ENCODE measurements at regions not wholly inside any gene's neighbourhood (a gene's known extent, or its start where the extent isn't known, plus 50 kb on each side); places are given as distances from the start of the nearest gene placed in this dataset.
A peak's percentile ranks its signal among the peaks of the same experiment; 100 is the strongest.

DNA sequence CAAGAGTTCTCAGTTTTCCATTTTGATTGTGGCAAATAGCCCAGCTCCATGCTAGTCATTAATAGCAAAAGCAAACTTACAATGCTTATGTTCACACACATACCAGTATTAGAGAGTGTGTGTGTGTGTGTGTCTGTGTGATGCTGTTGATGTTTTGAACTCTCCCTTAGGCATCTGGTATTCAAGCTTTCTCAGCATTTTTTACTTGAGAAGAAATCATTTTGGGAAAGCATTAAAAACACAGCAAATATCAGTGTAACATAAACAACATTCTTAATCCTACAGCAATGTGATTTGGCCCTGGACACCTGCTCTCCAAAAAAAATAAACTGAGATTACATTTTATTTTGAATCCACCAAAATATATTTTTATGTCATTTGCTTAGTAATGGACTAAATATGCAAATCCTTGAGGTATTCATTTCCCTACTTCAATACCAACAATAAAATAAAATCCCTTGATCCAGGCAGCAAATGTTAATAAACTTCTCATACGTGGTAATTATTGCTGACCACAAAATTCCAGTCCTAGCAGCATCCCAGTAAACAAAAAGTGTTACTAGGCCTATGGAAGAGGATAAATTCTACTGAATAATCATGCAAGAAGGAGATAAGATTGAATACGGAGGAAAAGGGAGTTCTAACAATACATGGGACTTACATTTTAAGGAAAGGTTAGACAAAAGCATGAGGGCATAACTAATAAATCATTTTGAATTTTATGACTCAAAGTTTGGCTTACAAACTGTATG, 249.5 kb upstream of the CLEC14A start:
- Histone ChIP-seq H3K27ac (ENCODE audit: low read depth, low read length) (no peak overlapping the region), H3K4me1 (ENCODE audit: control insufficient read depth, insufficient read depth, low read length) (no peaks in the 10 kb centered on the region), H3K36me3 (ENCODE audit: control insufficient read depth, insufficient read depth, low read length) (no peaks in the 10 kb centered on the region), H3K4me3 (ENCODE audit: low read depth, low read length) (no peak overlapping the region), H3K27me3 (ENCODE audit: control insufficient read depth, insufficient read depth, low read length) (no peaks in the 10 kb centered on the region), H3K9me3 (ENCODE audit: control insufficient read depth, insufficient read depth, low read length) (no peaks in the 10 kb centered on the region)
- DNase-seq (ENCODE audit: low read depth in 4 of 6, low spot score in 6 of 6) = peak in 1 of 6 donors; percentile 17
- no CpG with 5 or more reads among the region's 2 CpGs for WGBS (ENCODE audit: insufficient coverage)

DNA sequence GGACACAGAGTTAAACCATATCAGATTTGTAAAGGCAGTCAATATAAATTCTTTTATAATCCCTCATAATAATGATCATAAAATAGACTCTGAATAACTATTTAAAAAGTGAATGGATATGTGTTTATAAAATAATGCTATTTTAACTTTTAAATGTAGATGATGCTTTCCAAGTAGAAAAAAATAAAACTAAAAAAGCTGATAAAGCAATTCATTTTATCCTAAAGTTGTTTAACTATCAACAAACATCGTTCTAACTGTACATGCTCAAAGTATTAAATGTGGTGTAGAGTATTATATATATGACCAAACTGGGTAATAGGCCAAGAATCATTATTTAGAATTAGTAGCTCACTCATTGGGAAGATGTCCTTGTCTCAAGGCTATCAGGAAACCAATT, 248.3 kb upstream of the CLEC14A start:
- no CpG with 5 or more reads among the region's 1 CpG for WGBS (ENCODE audit: insufficient coverage)
- H3K4me1 ChIP-seq (ENCODE audit: control insufficient read depth, insufficient read depth, low read length) = no peaks in the 10 kb centered on the region
- no peak for DNase-seq (ENCODE audit: low read depth in 4 of 6, low spot score in 6 of 6)
- H3K9me3 ChIP-seq (ENCODE audit: control insufficient read depth, insufficient read depth, low read length) = no peaks in the 10 kb centered on the region
- no peak overlapping the region for H3K4me3 ChIP-seq (ENCODE audit: low read depth, low read length)
- no peak overlapping the region for H3K27ac ChIP-seq (ENCODE audit: low read depth, low read length)
- no peaks in the 10 kb centered on the region for H3K27me3 ChIP-seq (ENCODE audit: control insufficient read depth, insufficient read depth, low read length)
- no peaks in the 10 kb centered on the region for H3K36me3 ChIP-seq (ENCODE audit: control insufficient read depth, insufficient read depth, low read length)

DNA sequence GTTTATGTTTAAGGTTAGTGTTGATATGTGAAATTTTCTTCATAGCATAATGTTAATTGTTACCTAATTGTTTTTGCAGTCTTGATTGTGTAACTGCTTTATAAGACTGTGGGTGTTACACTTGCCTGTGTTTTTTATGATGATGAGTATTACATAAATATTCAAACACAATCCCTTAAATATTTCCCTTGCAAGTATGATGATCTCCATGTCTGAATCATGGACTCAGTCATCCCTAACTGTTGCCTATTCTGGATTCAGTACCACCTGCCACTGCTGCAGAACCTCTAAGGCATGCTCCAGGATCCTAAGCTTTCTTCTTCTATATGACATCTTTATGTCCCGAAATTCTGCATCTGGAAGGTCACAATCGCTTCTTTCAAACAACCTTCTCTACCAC, 246.3 kb upstream of the CLEC14A start:
- WGBS (ENCODE audit: insufficient coverage) = no CpG with 5 or more reads among the region's 2 CpGs
- H3K27me3 ChIP-seq (ENCODE audit: control insufficient read depth, insufficient read depth, low read length) = no peaks in the 10 kb centered on the region
- H3K4me1 ChIP-seq (ENCODE audit: control insufficient read depth, insufficient read depth, low read length) = no peaks in the 10 kb centered on the region
- no peak overlapping the region for H3K4me3 ChIP-seq (ENCODE audit: low read depth, low read length)
- DNase-seq (ENCODE audit: low read depth in 4 of 6, low spot score in 6 of 6) = no peak
- no peak overlapping the region for H3K27ac ChIP-seq (ENCODE audit: low read depth, low read length)
- no peaks in the 10 kb centered on the region for H3K36me3 ChIP-seq (ENCODE audit: control insufficient read depth, insufficient read depth, low read length)
- H3K9me3 ChIP-seq (ENCODE audit: control insufficient read depth, insufficient read depth, low read length) = no peaks in the 10 kb centered on the region

DNA sequence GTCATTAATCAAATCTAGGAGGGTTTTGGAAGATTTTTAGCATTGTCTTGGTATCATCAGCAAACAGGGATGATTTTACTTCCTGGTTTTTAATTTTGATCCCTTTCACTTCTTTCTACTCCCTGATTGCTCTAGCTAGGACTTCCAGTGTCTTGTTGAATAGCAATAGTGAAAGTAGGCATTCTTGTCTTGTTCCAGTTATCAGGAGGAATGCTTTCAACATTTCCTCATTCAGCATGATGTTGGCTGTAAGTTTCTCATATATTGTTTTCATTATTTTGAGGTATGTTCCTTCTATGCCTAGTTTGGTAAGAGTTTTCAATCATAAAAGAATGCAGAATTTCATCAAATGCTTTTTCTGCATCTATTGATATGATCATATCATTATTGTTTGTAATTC, 244.2 kb upstream of the CLEC14A start:
- Histone ChIP-seq H3K27ac (ENCODE audit: low read depth, low read length) (no peak overlapping the region), H3K36me3 (ENCODE audit: control insufficient read depth, insufficient read depth, low read length) (no peaks in the 10 kb centered on the region), H3K4me1 (ENCODE audit: control insufficient read depth, insufficient read depth, low read length) (no peaks in the 10 kb centered on the region), H3K4me3 (ENCODE audit: low read depth, low read length) (no peak overlapping the region), H3K27me3 (ENCODE audit: control insufficient read depth, insufficient read depth, low read length) (no peaks in the 10 kb centered on the region), H3K9me3 (ENCODE audit: control insufficient read depth, insufficient read depth, low read length) (no peaks in the 10 kb centered on the region)
- DNase-seq (ENCODE audit: low read depth in 4 of 6, low spot score in 6 of 6) = no peak

DNA sequence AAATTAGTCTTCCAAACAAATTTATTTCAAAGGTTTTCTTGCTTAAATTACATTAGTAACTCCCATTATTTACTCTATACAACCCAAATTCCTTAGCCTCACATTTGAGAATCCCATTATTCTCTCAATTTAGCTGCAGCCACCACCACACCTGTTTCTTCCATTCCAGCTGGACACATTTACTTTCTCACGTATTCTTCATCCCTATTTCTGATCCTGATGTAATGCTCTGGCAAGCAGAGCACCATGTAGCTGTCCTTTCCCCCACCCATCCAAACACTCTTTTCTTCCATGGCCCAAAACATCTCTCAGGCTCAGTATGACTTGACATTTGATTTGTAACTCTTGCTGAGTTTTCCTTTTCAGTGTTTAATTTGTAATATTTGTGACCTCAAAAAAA, 240.2 kb upstream of the CLEC14A start:
- Histone ChIP-seq H3K4me1 (ENCODE audit: control insufficient read depth, insufficient read depth, low read length) (no peaks in the 10 kb centered on the region), H3K4me3 (ENCODE audit: low read depth, low read length) (no peak overlapping the region), H3K27me3 (ENCODE audit: control insufficient read depth, insufficient read depth, low read length) (no peaks in the 10 kb centered on the region), H3K27ac (ENCODE audit: low read depth, low read length) (no peak overlapping the region), H3K36me3 (ENCODE audit: control insufficient read depth, insufficient read depth, low read length) (no peaks in the 10 kb centered on the region), H3K9me3 (ENCODE audit: control insufficient read depth, insufficient read depth, low read length) (no peaks in the 10 kb centered on the region)
- WGBS (ENCODE audit: insufficient coverage) = 100% methylated on average over 1 of the region's 1 CpG
- DNase-seq (ENCODE audit: low read depth in 4 of 6, low spot score in 6 of 6) = no peak

DNA sequence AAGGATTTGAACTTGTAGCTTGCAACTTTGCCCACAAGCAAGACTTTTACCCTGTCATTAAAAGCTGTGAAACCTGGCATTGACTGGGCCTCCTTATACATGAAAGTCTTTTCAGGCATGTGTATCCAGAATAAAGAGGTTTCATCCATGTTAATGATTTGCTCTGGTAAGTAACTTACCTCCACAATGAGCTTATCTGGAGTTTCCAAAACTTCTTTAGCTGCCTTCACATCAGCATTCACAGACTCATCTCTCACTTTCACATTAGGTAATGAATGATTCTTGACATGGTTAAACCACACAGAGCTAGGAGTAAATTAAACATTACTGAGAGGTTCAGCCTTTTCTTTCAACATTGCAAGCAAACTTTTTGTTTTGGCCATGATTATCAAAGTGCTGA, 234.4 kb upstream of the CLEC14A start:
- no peaks in the 10 kb centered on the region for H3K9me3 ChIP-seq (ENCODE audit: control insufficient read depth, insufficient read depth, low read length)
- no peak overlapping the region for H3K27ac ChIP-seq (ENCODE audit: low read depth, low read length)
- no peaks in the 10 kb centered on the region for H3K27me3 ChIP-seq (ENCODE audit: control insufficient read depth, insufficient read depth, low read length)
- H3K36me3 ChIP-seq (ENCODE audit: control insufficient read depth, insufficient read depth, low read length) = no peaks in the 10 kb centered on the region
- no peak overlapping the region for H3K4me3 ChIP-seq (ENCODE audit: low read depth, low read length)
- no peaks in the 10 kb centered on the region for H3K4me1 ChIP-seq (ENCODE audit: control insufficient read depth, insufficient read depth, low read length)
- DNase-seq (ENCODE audit: low read depth in 4 of 6, low spot score in 6 of 6) = no peak

DNA sequence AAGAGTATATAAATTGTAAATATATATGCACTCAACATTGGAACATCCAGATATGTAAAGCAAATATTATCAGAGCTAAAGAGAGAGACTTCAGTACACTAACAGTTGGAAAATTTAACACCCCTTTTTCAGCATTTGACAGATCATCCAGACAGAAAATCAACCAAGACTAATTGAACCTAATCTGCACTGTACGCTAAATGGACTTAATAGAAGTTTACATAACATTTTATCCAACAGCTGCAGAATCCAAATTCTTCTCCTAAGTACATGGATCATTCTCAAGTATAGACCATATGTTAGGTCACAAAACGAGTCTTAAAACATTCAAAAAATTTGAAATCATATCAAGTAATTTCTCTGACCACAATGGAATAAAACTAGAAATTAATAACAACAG, 229.1 kb upstream of the CLEC14A start:
- H3K4me3 ChIP-seq (ENCODE audit: low read depth, low read length) = no peak overlapping the region
- no peaks in the 10 kb centered on the region for H3K27me3 ChIP-seq (ENCODE audit: control insufficient read depth, insufficient read depth, low read length)
- no peaks in the 10 kb centered on the region for H3K4me1 ChIP-seq (ENCODE audit: control insufficient read depth, insufficient read depth, low read length)
- no peak for DNase-seq (ENCODE audit: low read depth in 4 of 6, low spot score in 6 of 6)
- no CpG with 5 or more reads among the region's 2 CpGs for WGBS (ENCODE audit: insufficient coverage)
- H3K9me3 ChIP-seq (ENCODE audit: control insufficient read depth, insufficient read depth, low read length) = no peaks in the 10 kb centered on the region
- H3K36me3 ChIP-seq (ENCODE audit: control insufficient read depth, insufficient read depth, low read length) = no peaks in the 10 kb centered on the region
- no peak overlapping the region for H3K27ac ChIP-seq (ENCODE audit: low read depth, low read length)

DNA sequence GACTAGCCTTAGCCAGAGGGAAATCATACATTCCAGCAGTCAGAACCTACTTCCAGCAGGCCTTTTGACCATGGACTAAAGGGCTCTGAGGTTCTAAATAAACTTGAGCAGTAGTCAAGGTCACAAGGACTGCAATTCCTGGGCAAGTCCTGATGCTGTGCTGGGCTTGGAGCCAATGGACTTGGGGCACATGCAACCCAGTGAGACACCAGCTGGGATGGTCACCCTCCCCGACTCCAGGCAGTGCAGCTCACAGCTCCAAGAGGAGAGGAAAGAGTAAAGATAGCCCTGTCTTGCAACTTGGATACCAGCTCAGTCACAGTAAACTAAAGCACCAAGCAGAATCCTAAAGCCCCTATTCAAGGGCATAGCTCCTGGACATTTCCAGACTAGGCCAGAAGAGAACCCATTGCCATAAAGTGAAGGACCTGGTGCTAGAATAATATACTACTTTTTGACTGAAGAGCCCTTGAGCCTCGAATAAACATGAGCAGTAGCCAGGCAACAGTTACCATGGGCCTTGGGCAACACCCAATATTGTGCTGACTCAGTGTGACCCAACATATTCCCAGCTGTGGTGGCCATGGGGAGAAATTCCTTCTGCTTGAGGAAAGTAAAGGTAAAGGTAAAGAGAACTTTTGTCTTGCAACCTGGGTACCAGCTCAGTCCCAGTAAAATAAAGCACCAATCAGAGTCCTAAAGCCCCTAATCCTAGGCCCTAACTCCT, 226.2 kb upstream of the CLEC14A start:
- no peaks in the 10 kb centered on the region for H3K27me3 ChIP-seq (ENCODE audit: control insufficient read depth, insufficient read depth, low read length)
- H3K9me3 ChIP-seq (ENCODE audit: control insufficient read depth, insufficient read depth, low read length) = peaks cover 4% of the 10 kb centered on the region
- no peaks in the 10 kb centered on the region for H3K36me3 ChIP-seq (ENCODE audit: control insufficient read depth, insufficient read depth, low read length)
- H3K27ac ChIP-seq (ENCODE audit: low read depth, low read length) = no peak overlapping the region
- no peaks in the 10 kb centered on the region for H3K4me1 ChIP-seq (ENCODE audit: control insufficient read depth, insufficient read depth, low read length)
- 50% methylated on average over 1 of the region's 2 CpGs for WGBS (ENCODE audit: insufficient coverage)
- no peak overlapping the region for H3K4me3 ChIP-seq (ENCODE audit: low read depth, low read length)
- no peak for DNase-seq (ENCODE audit: low read depth in 4 of 6, low spot score in 6 of 6)

DNA sequence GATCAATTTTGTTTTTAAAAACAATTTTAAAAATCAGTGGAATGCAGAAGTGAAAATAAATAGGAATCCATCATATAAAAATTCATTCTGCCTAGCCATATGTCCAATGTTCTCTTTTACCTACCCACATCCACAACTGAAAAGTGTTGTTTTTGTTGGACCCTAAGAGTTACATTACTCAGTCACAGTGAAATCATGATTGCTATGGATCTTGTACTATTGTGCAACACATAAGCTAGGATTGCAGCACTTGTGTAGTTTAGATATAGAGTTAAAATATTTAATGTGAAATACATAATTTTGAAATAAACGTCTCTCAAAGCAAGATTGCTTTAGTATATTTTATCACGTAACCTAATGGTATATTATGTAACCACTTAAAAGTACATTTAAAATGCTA, 213.3 kb upstream of the CLEC14A start:
- H3K27ac ChIP-seq (ENCODE audit: low read depth, low read length) = no peak overlapping the region
- peaks cover 2% of the 10 kb centered on the region for H3K9me3 ChIP-seq (ENCODE audit: control insufficient read depth, insufficient read depth, low read length)
- H3K36me3 ChIP-seq (ENCODE audit: control insufficient read depth, insufficient read depth, low read length) = no peaks in the 10 kb centered on the region
- no peak for DNase-seq (ENCODE audit: low read depth in 4 of 6, low spot score in 6 of 6)
- no peak overlapping the region for H3K4me3 ChIP-seq (ENCODE audit: low read depth, low read length)
- H3K27me3 ChIP-seq (ENCODE audit: control insufficient read depth, insufficient read depth, low read length) = no peaks in the 10 kb centered on the region
- H3K4me1 ChIP-seq (ENCODE audit: control insufficient read depth, insufficient read depth, low read length) = no peaks in the 10 kb centered on the region
- WGBS (ENCODE audit: insufficient coverage) = no CpG with 5 or more reads among the region's 2 CpGs

DNA sequence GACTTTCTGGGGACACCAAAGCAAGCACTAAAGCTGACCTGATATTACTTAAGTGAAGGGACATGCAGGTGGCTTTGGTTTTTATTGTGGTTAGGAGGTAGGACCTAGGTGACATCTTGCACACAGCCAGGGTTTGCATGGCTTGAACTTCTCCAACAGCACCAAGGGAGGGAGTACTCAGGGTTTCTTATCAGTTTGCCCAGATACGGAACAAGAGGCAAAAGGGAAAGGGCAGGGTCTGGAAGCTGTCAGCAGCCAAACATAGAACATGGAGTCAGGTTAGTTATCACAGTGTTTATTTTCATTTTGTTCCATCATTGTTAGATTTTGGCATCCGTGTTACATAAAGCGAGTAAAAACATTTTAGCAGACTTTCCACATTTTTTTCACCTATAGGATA, 186.3 kb upstream of the CLEC14A start:
- DNase-seq (ENCODE audit: low read depth in 4 of 6, low spot score in 6 of 6) = no peak
- no peaks in the 10 kb centered on the region for H3K36me3 ChIP-seq (ENCODE audit: control insufficient read depth, insufficient read depth, low read length)
- no peak overlapping the region for H3K27ac ChIP-seq (ENCODE audit: low read depth, low read length)
- no peaks in the 10 kb centered on the region for H3K27me3 ChIP-seq (ENCODE audit: control insufficient read depth, insufficient read depth, low read length)
- H3K9me3 ChIP-seq (ENCODE audit: control insufficient read depth, insufficient read depth, low read length) = peaks cover 2% of the 10 kb centered on the region
- WGBS (ENCODE audit: insufficient coverage) = no CpG with 5 or more reads among the region's 3 CpGs
- no peak overlapping the region for H3K4me3 ChIP-seq (ENCODE audit: low read depth, low read length)
- no peaks in the 10 kb centered on the region for H3K4me1 ChIP-seq (ENCODE audit: control insufficient read depth, insufficient read depth, low read length)

Data from spinal cord (tissue), 9 donors.